Cardiac muscle cell (in vitro differentiated cells and primary cell): ENCODE measurements at regions not wholly inside any gene's neighbourhood (a gene's known extent, or its start where the extent isn't known, plus 50 kb on each side); places are given as distances from the start of the nearest gene placed in this dataset.

Source experiments
- DNase-seq, 2 donors: peaks; one replicate each; pipeline versions ENCODE4 v3.0.0 to v3.0.0-alpha.2; 2010 to 2017; ENCODE audit warnings: low read depth in 1 of 2, low spot score in 1 of 2
- H3K27ac ChIP-seq: fragments of 200-600 bp; sonication (generic); 2 replicates; pipeline ENCODE4 v1.5.1; 2016
- H3K27me3 ChIP-seq: fragments of 200-600 bp; sonication (generic); 2 replicates; pipeline ENCODE4 v1.6.0; 2016; ENCODE audit warnings: control low read depth
- H3K36me3 ChIP-seq: fragments of 200-600 bp; sonication (generic); 2 replicates; pipeline ENCODE4 v1.5.1; 2016; ENCODE audit warnings: control low read depth
- H3K4me1 ChIP-seq: fragments of 200-600 bp; sonication (generic); 2 replicates; pipeline ENCODE4 v1.8.1; 2017; ENCODE audit warnings: low read depth, mild to moderate bottlenecking, mixed run types
- H3K4me3 ChIP-seq: fragments of 200-600 bp; sonication (generic); 2 replicates; pipeline ENCODE4 v1.5.1; 2016; ENCODE audit warnings: mild to moderate bottlenecking
- H3K9me3 ChIP-seq: fragments of 200-600 bp; sonication (generic); 2 replicates; pipeline ENCODE4 v1.5.1; 2017; ENCODE audit warnings: low read depth, mild to moderate bottlenecking, control low read depth
- CTCF ChIP-seq: IDR thresholded peaks from 2 replicates; pipeline ENCODE4 v1.5.1; 2012; ENCODE audit warnings: low read depth, mild to moderate bottlenecking, low read length

- Histone ChIP-seq H3K27me3 (no peaks in the 10 kb centered on the region), H3K36me3 (no peaks in the 10 kb centered on the region), H3K4me1 (no peaks in the 10 kb centered on the region), H3K4me3 (no peak overlapping the region), H3K27ac (no peak overlapping the region), H3K9me3 (no peaks in the 10 kb centered on the region)
- no peak for TF ChIP-seq CTCF
- no peak for DNase-seq
These were observed 65.6 kb upstream of the TOM1L1 start for GRCh38 chr17:54835015-54835414.

GRCh38 chr17:54836723-54837462 is 63.8 kb upstream of the TOM1L1 start:
- H3K4me1 ChIP-seq: no peaks in the 10 kb centered on the region

GRCh38 chr17:54838651-54839421 is 61.8 kb upstream of the TOM1L1 start:
- Histone ChIP-seq H3K9me3 (no peaks in the 10 kb centered on the region), H3K4me3 (no peak overlapping the region), H3K27me3 (no peaks in the 10 kb centered on the region), H3K36me3 (no peaks in the 10 kb centered on the region), H3K27ac (no peak overlapping the region), H3K4me1 (no peaks in the 10 kb centered on the region)
- no peak for DNase-seq
- TF ChIP-seq CTCF: no peak

More at GRCh38 chr17:54836723-54837462, 63.8 kb upstream of the TOM1L1 start:
- DNase-seq: no peak
- Histone ChIP-seq H3K4me3 (no peak overlapping the region), H3K27ac (no peak overlapping the region), H3K9me3 (no peaks in the 10 kb centered on the region), H3K27me3 (no peaks in the 10 kb centered on the region), H3K36me3 (no peaks in the 10 kb centered on the region)
- no peak for TF ChIP-seq CTCF

- Histone ChIP-seq H3K4me1 (no peaks in the 10 kb centered on the region), H3K36me3 (no peaks in the 10 kb centered on the region)
- no peak for TF ChIP-seq CTCF
These were observed 61.2 kb upstream of the TOM1L1 start for GRCh38 chr17:54839447-54839846.

GRCh38 chr17:54840885-54841591 is 59.6 kb upstream of the TOM1L1 start:
- TF ChIP-seq CTCF: no peak
- H3K9me3 ChIP-seq: no peaks in the 10 kb centered on the region
- no peaks in the 10 kb centered on the region for H3K4me1 ChIP-seq
- no peak overlapping the region for H3K4me3 ChIP-seq
- H3K27ac ChIP-seq: no peak overlapping the region
- H3K27me3 ChIP-seq: no peaks in the 10 kb centered on the region
- no peaks in the 10 kb centered on the region for H3K36me3 ChIP-seq
- no peak for DNase-seq

More at GRCh38 chr17:54839447-54839846, 61.2 kb upstream of the TOM1L1 start:
- no peak for DNase-seq
- Histone ChIP-seq H3K9me3 (no peaks in the 10 kb centered on the region), H3K4me3 (no peak overlapping the region), H3K27ac (no peak overlapping the region), H3K27me3 (no peaks in the 10 kb centered on the region)
